Dendritic cell treated with granulocyte-macrophage colony-stimulating factor and Interleukin-4, amounts not matched to agents 40 ng/mL and 50 ng/mL, for 4 days (primary cell): ENCODE measurements at regions not wholly inside any gene's neighbourhood (a gene's known extent, or its start where the extent isn't known, plus 50 kb on each side); places are given as distances from the start of the nearest gene placed in this dataset.
"Not testable (repeated sequence)": the region's sequence is repeated elsewhere in the genome, so short reads cannot be mapped to it uniquely, and the experiment has no call there.

Experiments
- H3K27ac Mint-ChIP-seq: one replicate; pipeline ENCODE4 v1.8.0; 2022; ENCODE audit warnings: mild to moderate bottlenecking, mixed read lengths
- H3K27me3 Mint-ChIP-seq: one replicate; pipeline ENCODE4 v1.8.0; 2022; ENCODE audit warnings: mild to moderate bottlenecking, mixed read lengths
- H3K36me3 Mint-ChIP-seq: one replicate; pipeline ENCODE4 v1.8.0; 2022; ENCODE audit warnings: low read depth, mixed read lengths
- H3K4me1 Mint-ChIP-seq: one replicate; pipeline ENCODE4 v1.8.0; 2022; ENCODE audit warnings: low read depth, mixed read lengths
- H3K4me3 Mint-ChIP-seq: one replicate; pipeline ENCODE4 v1.8.0; 2022; ENCODE audit warnings: mild to moderate bottlenecking, moderate library complexity, mixed read lengths
- H3K9me3 Mint-ChIP-seq: one replicate; pipeline ENCODE4 v1.8.0; 2022; ENCODE audit warnings: mixed read lengths
- intact Hi-C: fragments of 100-400 bp; cut with micrococcal nuclease; formaldehyde crosslinking; loops from one replicate; pipeline ENCODE4 v1.15.0; 2022

- Mint-ChIP-seq H3K36me3 (no peaks in the 10 kb centered on the region), H3K27me3 (peaks cover 25% of the 10 kb centered on the region), H3K4me1 (peaks cover 9% of the 10 kb centered on the region), H3K4me3 (no peak overlapping the region), H3K27ac (no peak overlapping the region), H3K9me3 (no peaks in the 10 kb centered on the region)
- intact Hi-C loops = no loop called here
Observed at GRCh38 chr4:123671636-123672404, 275.2 kb downstream of the SPRY1 start.

- intact Hi-C loops = no loop called here
- H3K4me1 Mint-ChIP-seq = peaks cover 9% of the 10 kb centered on the region
- H3K9me3 Mint-ChIP-seq = no peaks in the 10 kb centered on the region
- H3K27me3 Mint-ChIP-seq = peaks cover 25% of the 10 kb centered on the region
- no peaks in the 10 kb centered on the region for H3K36me3 Mint-ChIP-seq
- H3K4me3 Mint-ChIP-seq = no peak overlapping the region
- no peak overlapping the region for H3K27ac Mint-ChIP-seq
Observed at GRCh38 chr4:123672987-123673386, 276.4 kb downstream of the SPRY1 start.

GRCh38 chr4:123673971-123674370, 277.4 kb downstream of the SPRY1 start:
- no peaks in the 10 kb centered on the region for H3K9me3 Mint-ChIP-seq
- H3K36me3 Mint-ChIP-seq = no peaks in the 10 kb centered on the region
- H3K27ac Mint-ChIP-seq = no peak overlapping the region
- H3K4me1 Mint-ChIP-seq = peaks cover 9% of the 10 kb centered on the region
- no peak overlapping the region for H3K4me3 Mint-ChIP-seq
- H3K27me3 Mint-ChIP-seq = peaks cover 23% of the 10 kb centered on the region
- intact Hi-C loops = no loop called here

- Mint-ChIP-seq H3K27ac (no peak overlapping the region), H3K4me1 (peaks cover 9% of the 10 kb centered on the region), H3K27me3 (peaks cover 23% of the 10 kb centered on the region), H3K36me3 (no peaks in the 10 kb centered on the region), H3K4me3 (no peak overlapping the region), H3K9me3 (no peaks in the 10 kb centered on the region)
- intact Hi-C loops = no loop called here
Observed at GRCh38 chr4:123674762-123675465, 278.3 kb downstream of the SPRY1 start.

- peaks cover 9% of the 10 kb centered on the region for H3K4me1 Mint-ChIP-seq
- H3K27me3 Mint-ChIP-seq = peaks cover 20% of the 10 kb centered on the region
- H3K36me3 Mint-ChIP-seq = no peaks in the 10 kb centered on the region
- intact Hi-C loops = no loop called here
- H3K4me3 Mint-ChIP-seq = no peak overlapping the region
- no peaks in the 10 kb centered on the region for H3K9me3 Mint-ChIP-seq
- no peak overlapping the region for H3K27ac Mint-ChIP-seq
Observed at GRCh38 chr4:123675567-123675966, 279.0 kb downstream of the SPRY1 start.

- intact Hi-C loops = no loop called here
- Mint-ChIP-seq H3K27ac (no peak overlapping the region), H3K4me1 (peaks cover 9% of the 10 kb centered on the region), H3K36me3 (no peaks in the 10 kb centered on the region), H3K27me3 (peaks cover 17% of the 10 kb centered on the region), H3K4me3 (no peak overlapping the region), H3K9me3 (no peaks in the 10 kb centered on the region)
Observed at GRCh38 chr4:123676071-123676889, 279.7 kb downstream of the SPRY1 start.

GRCh38 chr4:123676890-123677229, 280.3 kb downstream of the SPRY1 start:
- intact Hi-C loops = no loop called here
- H3K27ac Mint-ChIP-seq = no peak overlapping the region
- H3K27me3 Mint-ChIP-seq = peaks cover 14% of the 10 kb centered on the region
- no peaks in the 10 kb centered on the region for H3K9me3 Mint-ChIP-seq
- no peak overlapping the region for H3K4me3 Mint-ChIP-seq
- H3K36me3 Mint-ChIP-seq = no peaks in the 10 kb centered on the region
- H3K4me1 Mint-ChIP-seq = peaks cover 9% of the 10 kb centered on the region

GRCh38 chr4:123682931-123683330, 286.3 kb downstream of the SPRY1 start:
- no peak overlapping the region for H3K4me3 Mint-ChIP-seq
- H3K27ac Mint-ChIP-seq = no peak overlapping the region
- intact Hi-C loops = no loop called here
- H3K9me3 Mint-ChIP-seq = peaks cover 23% of the 10 kb centered on the region
- H3K36me3 Mint-ChIP-seq = no peaks in the 10 kb centered on the region
- H3K4me1 Mint-ChIP-seq = no peaks in the 10 kb centered on the region
- peaks cover 4% of the 10 kb centered on the region for H3K27me3 Mint-ChIP-seq

GRCh38 chr4:123684937-123685336, 288.3 kb downstream of the SPRY1 start:
- H3K9me3 Mint-ChIP-seq = peaks cover 24% of the 10 kb centered on the region
- H3K27ac Mint-ChIP-seq, intact Hi-C loops, H3K36me3 Mint-ChIP-seq, H3K4me1 Mint-ChIP-seq, H3K4me3 Mint-ChIP-seq, H3K27me3 Mint-ChIP-seq: not testable (repeated sequence)

GRCh38 chr4:123695531-123695930, 298.9 kb downstream of the SPRY1 start:
- H3K4me1 Mint-ChIP-seq, H3K27me3 Mint-ChIP-seq, H3K36me3 Mint-ChIP-seq, H3K9me3 Mint-ChIP-seq, H3K4me3 Mint-ChIP-seq, H3K27ac Mint-ChIP-seq, intact Hi-C loops: not testable (repeated sequence)

GRCh38 chr4:123696687-123697086, 300.1 kb downstream of the SPRY1 start:
- Mint-ChIP-seq H3K4me1 (no peaks in the 10 kb centered on the region), H3K4me3 (no peak overlapping the region), H3K27ac (no peak overlapping the region), H3K36me3 (no peaks in the 10 kb centered on the region), H3K9me3 (no peaks in the 10 kb centered on the region), H3K27me3 (no peaks in the 10 kb centered on the region)
- intact Hi-C loops = no loop called here

- Mint-ChIP-seq H3K27ac (no peak overlapping the region), H3K9me3 (no peaks in the 10 kb centered on the region), H3K4me1 (no peaks in the 10 kb centered on the region), H3K36me3 (no peaks in the 10 kb centered on the region), H3K4me3 (no peak overlapping the region), H3K27me3 (no peaks in the 10 kb centered on the region)
- intact Hi-C loops = no loop called here
Observed at GRCh38 chr4:123698556-123698955, 302.0 kb downstream of the SPRY1 start.

- Mint-ChIP-seq H3K9me3 (no peaks in the 10 kb centered on the region), H3K27ac (no peak overlapping the region), H3K4me3 (no peak overlapping the region), H3K36me3 (no peaks in the 10 kb centered on the region), H3K4me1 (no peaks in the 10 kb centered on the region), H3K27me3 (no peaks in the 10 kb centered on the region)
- intact Hi-C loops = no loop called here
Observed at GRCh38 chr4:123699880-123700771, 303.5 kb downstream of the SPRY1 start.
